ENCODE measurements at regions not wholly inside any gene's neighbourhood (a gene's known extent, or its start where the extent isn't known, plus 50 kb on each side); places are given as distances from the start of the nearest gene placed in this dataset.

DNA sequence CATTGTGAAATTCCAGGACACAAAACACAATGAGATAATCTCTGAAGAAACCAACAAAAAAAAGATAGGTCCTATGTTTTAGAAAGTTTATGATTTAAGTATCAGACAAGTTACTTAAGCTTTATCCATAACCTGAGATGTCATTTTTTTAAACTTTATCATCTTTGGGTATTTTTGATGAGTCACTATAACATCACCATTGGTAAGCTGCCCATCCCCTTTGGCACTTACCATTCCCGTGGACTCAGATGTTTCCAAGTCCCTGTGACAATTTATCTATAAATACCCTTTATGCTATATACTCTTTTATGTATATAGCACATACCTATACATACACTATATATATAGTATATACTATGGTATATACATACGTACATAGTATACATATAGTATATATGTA is 198.9 kb upstream of the GEMIN8 start:
- no peak for TF ChIP-seq POLR2A (IDR thresholded peaks at IDR 0.05)
- no peak for TF ChIP-seq CTCF (IDR thresholded peaks at IDR 0.05)
